H1 (cell line): ENCODE measurements at regions not wholly inside any gene's neighbourhood (a gene's known extent, or its start where the extent isn't known, plus 50 kb on each side); places are given as distances from the start of the nearest gene placed in this dataset.

ENCODE experiments used
- ATF3 ChIP-seq: IDR thresholded peaks from 2 replicates; pipeline ENCODE4 v1.6.1; 2011; ENCODE audit warnings: low read depth, mild to moderate bottlenecking, low read length; ENCODE audit not compliant: insufficient read depth
- MAFK ChIP-seq: IDR thresholded peaks from 2 replicates; pipeline ENCODE4 v1.6.1; 2012; ENCODE audit warnings: low read depth, mild to moderate bottlenecking, improper control_type of control experiment, low read length
- NANOG ChIP-seq: IDR thresholded peaks from 2 replicates; pipeline ENCODE4 v1.6.1; 2011; ENCODE audit warnings: low read length, low read depth, mild to moderate bottlenecking, inconsistent platforms; ENCODE audit not compliant: insufficient read depth, poor library complexity, severe bottlenecking
- PHF8 ChIP-seq: fragments of 200-600 bp; sonication (generic); conservative IDR thresholded peaks from 2 replicates; pipeline ENCODE4 v1.7.1; 2012; ENCODE audit warnings: low read depth, mild to moderate bottlenecking, inconsistent platforms, low read length, moderate library complexity
- RAD21 ChIP-seq, 2 experiments: IDR thresholded peaks in 1 of 2; conservative IDR thresholded peaks in 1 of 2; 2 replicates each; pipeline ENCODE4 v1.6.1; 2011; ENCODE audit warnings: low read depth in 2 of 2, low read length in 2 of 2, improper control_type of control experiment in 1 of 2, inconsistent platforms in 1 of 2, mild to moderate bottlenecking in 1 of 2, moderate library complexity in 1 of 2
- RFX5 ChIP-seq: IDR thresholded peaks from 2 replicates; pipeline ENCODE4 v1.6.1; 2011; ENCODE audit warnings: low read depth, low read length, improper control_type of control experiment, borderline replicate concordance
- RXRA ChIP-seq: IDR thresholded peaks from 2 replicates; pipeline ENCODE4 v1.6.1; 2011; ENCODE audit warnings: low read depth, mild to moderate bottlenecking, low read length, moderate library complexity; ENCODE audit not compliant: insufficient read depth
- SIX5 ChIP-seq: IDR thresholded peaks from 2 replicates; pipeline ENCODE4 v1.6.1; 2011; ENCODE audit warnings: mild to moderate bottlenecking, low read depth, low read length

DNA sequence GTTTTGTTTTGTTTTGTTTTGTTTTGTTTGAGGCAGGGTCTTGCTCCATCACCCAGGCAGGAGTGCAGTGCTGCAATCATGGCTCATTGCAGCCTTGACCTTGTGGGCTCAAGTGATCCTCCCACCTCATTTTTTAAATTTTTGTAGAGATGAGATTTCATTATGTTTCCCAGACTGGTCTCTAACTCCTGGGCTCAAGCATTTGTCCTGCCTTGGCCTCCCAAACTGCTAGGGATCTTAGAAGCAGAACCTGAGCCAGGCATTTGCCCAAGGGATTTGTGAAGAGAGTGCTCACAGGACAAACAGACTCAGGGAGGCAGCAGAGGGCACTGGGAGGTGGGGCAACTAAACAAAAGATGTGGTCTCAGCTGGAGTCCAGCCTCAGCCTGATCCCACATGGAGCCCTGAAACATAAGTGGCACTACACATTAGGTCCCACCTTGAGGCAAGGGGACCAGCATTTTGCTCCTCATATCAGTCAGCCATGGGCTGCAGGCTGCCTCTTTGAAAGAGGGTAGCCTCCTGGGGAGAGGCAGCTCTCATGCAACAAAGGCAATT, 86.2 kb upstream of the CMKLR1 start (continued):
- TF ChIP-seq RAD21 (IDR thresholded peaks at IDR 0.05 in 1 of 2, conservative IDR thresholded peaks at IDR 0.05 in 1 of 2; ENCODE audit: low read depth in 2 of 2, low read length in 2 of 2) (peak; percentile 28 to 58; a peak in 3 of 4 replicates), SIX5 (no peak), PHF8 (no peak), RFX5 (no peak), MAFK (no peak), ATF3 (no peak), NANOG (no peak), RXRA (no peak)
